ENCODE measurements at regions not wholly inside any gene's neighbourhood (a gene's known extent, or its start where the extent isn't known, plus 50 kb on each side); places are given as distances from the start of the nearest gene placed in this dataset.

DNA sequence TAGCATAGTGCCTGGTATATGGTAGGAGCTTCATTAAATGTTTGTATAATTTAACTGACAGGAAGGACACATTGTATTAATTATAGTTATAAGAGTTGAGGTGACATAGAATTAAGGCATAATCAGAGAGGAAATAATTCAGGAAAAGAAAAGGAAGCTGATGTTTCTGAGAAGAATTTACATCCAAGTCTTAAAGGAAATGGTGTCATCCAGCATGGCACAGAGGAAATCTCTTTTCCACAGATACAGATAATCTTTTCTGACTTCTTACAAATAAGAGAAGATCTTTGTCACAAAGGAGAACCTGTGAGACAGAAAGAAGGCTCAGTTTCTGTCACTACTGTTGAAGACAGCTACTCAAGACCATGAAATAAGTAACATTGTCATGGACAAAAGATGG, 222.5 kb downstream of the GJA1 start:
- Histone ChIP-seq H3K27me3 (ENCODE audit: low read length) (no peaks in the 10 kb centered on the region), H3K4me2 (ENCODE audit: low read length) (no peak overlapping the region), H3K27ac (ENCODE audit: low read length) (no peak overlapping the region), H3K9me2 (replicated peaks; ENCODE audit: low read length) (no peaks in the 10 kb centered on the region), H3F3A (ENCODE audit: low read length, unreplicated experiment) (no peaks in the 10 kb centered on the region), H3K9me3 (ENCODE audit: low read length) (no peaks in the 10 kb centered on the region), H2AFZ (ENCODE audit: low read length) (no peak overlapping the region), H3K4me1 (ENCODE audit: insufficient read depth, low read length) (peaks cover 8% of the 10 kb centered on the region), H3K36me3 (ENCODE audit: low read depth, low read length) (no peaks in the 10 kb centered on the region), H3K79me2 (ENCODE audit: low read length) (no peaks in the 10 kb centered on the region), H3K4me3 (ENCODE audit: low read length) (no peak overlapping the region), H3K9ac (ENCODE audit: low read length) (no peak overlapping the region), H4K20me1 (ENCODE audit: low read length) (no peaks in the 10 kb centered on the region)
- TF ChIP-seq, protein P1, sequence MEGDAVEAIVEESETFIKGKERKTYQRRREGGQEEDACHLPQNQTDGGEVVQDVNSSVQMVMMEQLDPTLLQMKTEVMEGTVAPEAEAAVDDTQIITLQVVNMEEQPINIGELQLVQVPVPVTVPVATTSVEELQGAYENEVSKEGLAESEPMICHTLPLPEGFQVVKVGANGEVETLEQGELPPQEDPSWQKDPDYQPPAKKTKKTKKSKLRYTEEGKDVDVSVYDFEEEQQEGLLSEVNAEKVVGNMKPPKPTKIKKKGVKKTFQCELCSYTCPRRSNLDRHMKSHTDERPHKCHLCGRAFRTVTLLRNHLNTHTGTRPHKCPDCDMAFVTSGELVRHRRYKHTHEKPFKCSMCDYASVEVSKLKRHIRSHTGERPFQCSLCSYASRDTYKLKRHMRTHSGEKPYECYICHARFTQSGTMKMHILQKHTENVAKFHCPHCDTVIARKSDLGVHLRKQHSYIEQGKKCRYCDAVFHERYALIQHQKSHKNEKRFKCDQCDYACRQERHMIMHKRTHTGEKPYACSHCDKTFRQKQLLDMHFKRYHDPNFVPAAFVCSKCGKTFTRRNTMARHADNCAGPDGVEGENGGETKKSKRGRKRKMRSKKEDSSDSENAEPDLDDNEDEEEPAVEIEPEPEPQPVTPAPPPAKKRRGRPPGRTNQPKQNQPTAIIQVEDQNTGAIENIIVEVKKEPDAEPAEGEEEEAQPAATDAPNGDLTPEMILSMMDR (conservative IDR thresholded peaks at IDR 0.05; ENCODE audit: low read depth, low read length), result no peak
- TF ChIP-seq EZH2 (IDR thresholded peaks at IDR 0.05; ENCODE audit: low read length, unreplicated experiment) (no peak), EZH2phosphoT487 (IDR thresholded peaks at IDR 0.05; ENCODE audit: borderline replicate concordance, low read length) (no peak)
- no peak for DNase-seq
- ChIA-PET POLR2A (ENCODE audit: unreplicated experiment) (no interaction called here), CTCF (interaction anchor here (0.6 kb wide), 1 partner anchor 70 kb away, joined by 4 read pairs; no protein-coding TSS in a partner anchor)
- ATAC-seq, result no peak
- no TSS peak for BruUV-seq (replicated peaks)
- intact Hi-C loops (cut with micrococcal nuclease), result no loop called here

DNA sequence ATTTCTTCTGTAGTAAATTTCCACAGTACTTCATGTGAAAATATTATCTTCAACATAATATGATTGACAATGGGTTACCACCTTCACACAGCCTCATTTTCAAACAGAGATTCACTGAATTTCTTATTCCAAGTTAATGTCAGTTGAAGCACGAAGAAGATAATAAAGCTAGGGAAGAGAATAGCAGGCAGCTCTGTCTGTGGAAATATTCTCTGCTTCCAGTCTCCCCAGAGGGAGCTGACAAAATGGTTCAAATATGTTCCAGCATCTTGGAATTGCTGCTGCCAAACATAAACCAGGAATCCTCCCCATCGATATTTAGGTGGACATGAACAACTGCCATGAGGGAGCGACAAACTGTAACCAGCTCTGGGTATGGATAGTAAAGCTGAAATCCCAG, 224.8 kb downstream of the GJA1 start:
- POLR2A ChIA-PET (ENCODE audit: unreplicated experiment), result no interaction called here
- no peak overlapping the region for H3K4me3 ChIP-seq (ENCODE audit: low read length)
- no peak for DNase-seq
- no peaks in the 10 kb centered on the region for H3K9me3 ChIP-seq (ENCODE audit: low read length)
- H3K79me2 ChIP-seq (ENCODE audit: low read length), result no peaks in the 10 kb centered on the region
- no peaks in the 10 kb centered on the region for H3K9me2 ChIP-seq (replicated peaks; ENCODE audit: low read length)
- H3K4me1 ChIP-seq (ENCODE audit: insufficient read depth, low read length), result no peaks in the 10 kb centered on the region
- CTCF ChIA-PET, result no interaction called here
- no peak overlapping the region; the same call in 1 of the 2 replicates for H2AFZ ChIP-seq (ENCODE audit: low read length)
- no peaks in the 10 kb centered on the region for H3K36me3 ChIP-seq (ENCODE audit: low read depth, low read length)
- H3K9ac ChIP-seq (ENCODE audit: low read length), result no peak overlapping the region
- ATAC-seq, result no peak
- BruUV-seq (replicated peaks), result no TSS peak
- TF ChIP-seq, protein P1 (conservative IDR thresholded peaks at IDR 0.05; ENCODE audit: low read depth, low read length), result no peak
- TF ChIP-seq EZH2phosphoT487 (IDR thresholded peaks at IDR 0.05; ENCODE audit: borderline replicate concordance, low read length), result no peak
- TF ChIP-seq EZH2 (IDR thresholded peaks at IDR 0.05; ENCODE audit: low read length, unreplicated experiment), result no peak
- H3K27ac ChIP-seq (ENCODE audit: low read length), result no peak overlapping the region
- intact Hi-C loops (cut with micrococcal nuclease), result no loop called here
- H3F3A ChIP-seq (ENCODE audit: low read length, unreplicated experiment), result no peaks in the 10 kb centered on the region
- H4K20me1 ChIP-seq (ENCODE audit: low read length), result no peaks in the 10 kb centered on the region
- no peak overlapping the region for H3K4me2 ChIP-seq (ENCODE audit: low read length)
- H3K27me3 ChIP-seq (ENCODE audit: low read length), result no peaks in the 10 kb centered on the region

DNA sequence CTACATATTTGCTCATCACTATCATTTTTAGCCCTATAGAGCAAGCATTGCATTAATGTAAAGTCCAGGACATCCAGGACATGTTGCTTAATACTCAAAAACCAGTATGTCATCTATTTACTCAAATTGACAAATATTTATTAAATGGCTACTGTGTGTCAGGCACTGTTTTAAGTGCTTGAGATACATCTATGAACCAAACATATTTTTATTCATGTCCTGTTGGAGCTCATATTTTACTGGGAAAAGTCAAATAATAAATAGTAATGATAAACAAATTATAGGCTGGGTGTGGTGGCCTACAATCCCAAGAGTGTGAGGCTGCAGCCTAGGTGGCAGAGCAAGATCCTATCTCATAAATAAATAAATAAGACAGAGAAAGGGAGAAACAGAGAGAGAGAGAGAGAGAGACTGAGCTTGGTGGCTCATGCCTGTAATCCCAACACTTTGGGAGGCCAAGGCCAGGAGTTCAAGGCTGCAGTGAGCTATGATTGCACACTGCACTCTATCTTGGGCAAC, 227.9 kb downstream of the GJA1 start:
- no peaks in the 10 kb centered on the region for H4K20me1 ChIP-seq (ENCODE audit: low read length)
- no TSS peak for BruUV-seq (replicated peaks)
- no peaks in the 10 kb centered on the region for H3K79me2 ChIP-seq (ENCODE audit: low read length)
- H3F3A ChIP-seq (ENCODE audit: low read length, unreplicated experiment), result no peaks in the 10 kb centered on the region
- H3K4me2 ChIP-seq (ENCODE audit: low read length), result no peak overlapping the region
- H3K4me3 ChIP-seq (ENCODE audit: low read length), result no peak overlapping the region
- H3K27ac ChIP-seq (ENCODE audit: low read length), result no peak overlapping the region
- TF ChIP-seq, protein P1 (conservative IDR thresholded peaks at IDR 0.05; ENCODE audit: low read depth, low read length), result no peak
- TF ChIP-seq EZH2 (IDR thresholded peaks at IDR 0.05; ENCODE audit: low read length, unreplicated experiment) (no peak), EZH2phosphoT487 (IDR thresholded peaks at IDR 0.05; ENCODE audit: borderline replicate concordance, low read length) (no peak)
- H3K9me3 ChIP-seq (ENCODE audit: low read length), result no peaks in the 10 kb centered on the region
- DNase-seq (peak; percentile 15), ATAC-seq (peak; percentile 62)
- no peaks in the 10 kb centered on the region for H3K27me3 ChIP-seq (ENCODE audit: low read length)
- H3K9ac ChIP-seq (ENCODE audit: low read length), result no peak overlapping the region
- no peak overlapping the region for H2AFZ ChIP-seq (ENCODE audit: low read length)
- no peaks in the 10 kb centered on the region for H3K36me3 ChIP-seq (ENCODE audit: low read depth, low read length)
- CTCF ChIA-PET, result no interaction called here
- peaks cover 17% of the 10 kb centered on the region for H3K4me1 ChIP-seq (ENCODE audit: insufficient read depth, low read length)
- intact Hi-C loops (cut with micrococcal nuclease), result no loop called here
- no peaks in the 10 kb centered on the region for H3K9me2 ChIP-seq (replicated peaks; ENCODE audit: low read length)
- POLR2A ChIA-PET (ENCODE audit: unreplicated experiment), result no interaction called here

All from PC-3 (cell line).